Ectodermal cell (in vitro differentiated cells): ENCODE measurements at regions not wholly inside any gene's neighbourhood (a gene's known extent, or its start where the extent isn't known, plus 50 kb on each side); places are given as distances from the start of the nearest gene placed in this dataset.

Experiments used
- H3K27ac ChIP-seq: 2 replicates; pipeline ENCODE4 v1.7.0; 2013; ENCODE audit warnings: mild to moderate bottlenecking, low read depth, low read length; ENCODE audit not compliant: insufficient read depth, poor library complexity, severe bottlenecking
- H3K27me3 ChIP-seq: 2 replicates; pipeline ENCODE4 v1.7.0; 2013; ENCODE audit warnings: mild to moderate bottlenecking, low read length; ENCODE audit not compliant: insufficient read depth, control insufficient read depth, poor library complexity, severe bottlenecking
- H3K36me3 ChIP-seq: one replicate; pipeline ENCODE4 v1.7.0; 2013; ENCODE audit warnings: low read length; ENCODE audit not compliant: control insufficient read depth, insufficient read depth
- H3K4me1 ChIP-seq: one replicate; pipeline ENCODE4 v1.7.0; 2013; ENCODE audit warnings: low read length; ENCODE audit not compliant: control insufficient read depth, insufficient read depth
- H3K4me3 ChIP-seq: 2 replicates; pipeline ENCODE4 v1.7.0; 2013; ENCODE audit warnings: low read depth, low read length, control low read depth; ENCODE audit not compliant: insufficient read depth
- H3K9me3 ChIP-seq: 2 replicates; pipeline ENCODE4 v1.7.0; 2013; ENCODE audit warnings: mild to moderate bottlenecking, low read length, moderate library complexity; ENCODE audit not compliant: control insufficient read depth
- WGBS, 2 experiments: methylation state at CpG; one replicate each; pipeline ENCODE4 v1.1.7; 2013; ENCODE audit warnings: missing lambda C conversion rate in 2 of 2; 5-methylcytosine and 5-hydroxymethylcytosine counted together

- H3K4me3 ChIP-seq = no peak overlapping the region
- H3K27me3 ChIP-seq = no peaks in the 10 kb centered on the region
- peaks cover 4% of the 10 kb centered on the region for H3K9me3 ChIP-seq
- no peaks in the 10 kb centered on the region for H3K4me1 ChIP-seq
- H3K36me3 ChIP-seq = no peaks in the 10 kb centered on the region
- H3K27ac ChIP-seq = no peak overlapping the region
- 91 to 93% methylated on average over 6 of the region's 6 CpGs for WGBS, 2 experiments
These were observed 673.0 kb upstream of the AUTS2 start for GRCh38 chr7:68925241-68925640.

DNA sequence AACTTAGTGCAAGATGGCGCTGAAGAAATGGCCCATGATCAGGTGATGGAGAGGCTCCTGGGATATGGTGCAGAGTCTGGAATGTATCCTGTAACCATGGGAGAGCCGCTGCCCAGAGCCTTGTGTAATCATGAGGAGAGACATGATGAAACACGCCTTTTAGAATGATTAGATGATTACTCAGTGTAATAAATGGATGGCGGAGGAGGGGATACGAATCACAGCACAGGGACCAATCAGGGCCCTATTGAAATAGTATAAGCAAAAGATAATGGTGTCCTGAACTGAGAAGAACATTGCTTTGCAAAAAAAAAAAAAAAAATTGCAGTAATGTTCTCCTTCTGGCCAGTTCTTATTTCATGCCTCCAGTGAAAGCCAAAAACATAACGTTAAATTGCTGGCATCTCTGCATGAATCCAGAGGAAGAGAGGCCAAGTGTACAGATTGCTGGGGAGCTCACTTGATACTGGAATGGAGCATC is 668.5 kb upstream of the AUTS2 start:
- H3K4me1 ChIP-seq = no peaks in the 10 kb centered on the region
- H3K36me3 ChIP-seq = no peaks in the 10 kb centered on the region
- 94 to 97% methylated on average over 6 of the region's 6 CpGs for WGBS, 2 experiments
- H3K27ac ChIP-seq = no peak overlapping the region
- no peaks in the 10 kb centered on the region for H3K27me3 ChIP-seq
- H3K9me3 ChIP-seq = no peaks in the 10 kb centered on the region
- no peak overlapping the region for H3K4me3 ChIP-seq

- Histone ChIP-seq H3K9me3 (no peaks in the 10 kb centered on the region), H3K27ac (no peak overlapping the region), H3K4me1 (no peaks in the 10 kb centered on the region), H3K4me3 (no peak overlapping the region), H3K36me3 (no peaks in the 10 kb centered on the region), H3K27me3 (no peaks in the 10 kb centered on the region)
- WGBS, 2 experiments = 84 to 88% methylated on average over 10 of the region's 10 CpGs
These were observed 661.7 kb upstream of the AUTS2 start for GRCh38 chr7:68936471-68937035.

DNA sequence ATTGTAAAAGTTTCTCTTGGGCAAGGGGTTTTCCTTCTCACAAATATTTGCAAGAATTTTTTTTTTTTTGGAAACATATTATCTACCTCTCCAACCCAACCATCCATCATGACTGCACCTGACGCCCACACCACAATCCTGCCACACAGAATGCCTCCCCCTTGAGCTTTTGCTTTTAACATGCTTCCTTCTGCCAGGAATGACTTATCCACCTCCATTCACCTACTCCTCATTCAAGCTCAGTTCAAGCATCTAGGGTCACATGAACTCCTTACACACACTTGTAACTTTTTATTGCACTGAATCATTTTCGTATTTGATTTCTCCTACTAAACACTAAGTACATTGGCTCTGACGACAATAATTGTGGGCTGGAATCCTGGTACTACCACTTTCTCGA is 660.1 kb upstream of the AUTS2 start:
- no peak overlapping the region for H3K27ac ChIP-seq
- no peaks in the 10 kb centered on the region for H3K4me1 ChIP-seq
- no peaks in the 10 kb centered on the region for H3K27me3 ChIP-seq
- H3K36me3 ChIP-seq = no peaks in the 10 kb centered on the region
- WGBS, 2 experiments = 90 to 98% methylated on average over 3 to 4 of the region's 4 CpGs
- H3K9me3 ChIP-seq = no peaks in the 10 kb centered on the region
- H3K4me3 ChIP-seq = no peak overlapping the region

- Histone ChIP-seq H3K36me3 (no peaks in the 10 kb centered on the region), H3K27ac (no peak overlapping the region), H3K4me1 (no peaks in the 10 kb centered on the region), H3K4me3 (no peak overlapping the region), H3K9me3 (no peaks in the 10 kb centered on the region), H3K27me3 (no peaks in the 10 kb centered on the region)
These were observed 654.5 kb upstream of the AUTS2 start for GRCh38 chr7:68943786-68944185.

DNA sequence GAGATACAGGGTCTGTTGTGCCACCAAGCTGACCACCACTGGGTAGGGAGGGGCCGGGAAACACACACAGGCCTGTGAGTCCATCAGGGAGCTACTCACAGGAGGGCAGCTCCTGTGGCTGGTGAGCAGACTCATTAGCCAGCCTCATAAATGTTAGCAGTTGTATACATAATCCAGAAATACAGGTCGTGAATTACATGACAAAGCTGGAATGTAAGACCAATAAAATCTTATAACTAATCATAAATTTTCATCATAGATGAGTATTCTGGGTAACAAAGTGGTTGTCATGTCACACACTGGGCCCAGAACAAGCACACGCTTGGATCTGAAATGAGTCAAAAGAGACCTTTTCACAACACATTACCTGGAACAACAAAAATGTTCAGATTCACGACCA is 642.6 kb upstream of the AUTS2 start:
- Histone ChIP-seq H3K36me3 (no peaks in the 10 kb centered on the region), H3K9me3 (no peaks in the 10 kb centered on the region), H3K27me3 (no peaks in the 10 kb centered on the region), H3K27ac (no peak overlapping the region), H3K4me3 (no peak overlapping the region), H3K4me1 (no peaks in the 10 kb centered on the region)
- 83 to 88% methylated on average over 3 to 4 of the region's 4 CpGs for WGBS, 2 experiments

DNA sequence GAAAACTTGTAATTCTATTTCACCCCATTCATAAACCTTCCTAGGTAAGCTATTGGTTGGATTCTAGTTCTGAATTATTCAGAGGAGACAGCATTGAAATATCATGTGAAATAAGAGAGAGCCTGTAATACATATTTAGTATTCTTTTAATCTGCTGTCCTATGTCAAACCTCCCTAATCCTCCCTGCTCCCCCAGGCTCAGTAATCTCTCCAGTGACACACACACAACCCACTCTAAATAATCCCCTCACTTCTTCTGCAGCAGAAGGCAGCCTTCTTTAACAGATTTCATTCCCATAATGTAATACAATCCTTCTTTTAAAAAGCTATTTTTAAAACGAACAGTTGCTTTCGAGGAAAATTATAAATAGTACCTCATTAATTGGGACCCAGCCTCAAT is 639.7 kb upstream of the AUTS2 start:
- H3K27ac ChIP-seq = no peak overlapping the region
- no peaks in the 10 kb centered on the region for H3K27me3 ChIP-seq
- H3K4me1 ChIP-seq = no peaks in the 10 kb centered on the region
- WGBS, 2 experiments = 92 to 95% methylated on average over 2 of the region's 2 CpGs
- H3K36me3 ChIP-seq = no peaks in the 10 kb centered on the region
- no peaks in the 10 kb centered on the region for H3K9me3 ChIP-seq
- no peak overlapping the region for H3K4me3 ChIP-seq

DNA sequence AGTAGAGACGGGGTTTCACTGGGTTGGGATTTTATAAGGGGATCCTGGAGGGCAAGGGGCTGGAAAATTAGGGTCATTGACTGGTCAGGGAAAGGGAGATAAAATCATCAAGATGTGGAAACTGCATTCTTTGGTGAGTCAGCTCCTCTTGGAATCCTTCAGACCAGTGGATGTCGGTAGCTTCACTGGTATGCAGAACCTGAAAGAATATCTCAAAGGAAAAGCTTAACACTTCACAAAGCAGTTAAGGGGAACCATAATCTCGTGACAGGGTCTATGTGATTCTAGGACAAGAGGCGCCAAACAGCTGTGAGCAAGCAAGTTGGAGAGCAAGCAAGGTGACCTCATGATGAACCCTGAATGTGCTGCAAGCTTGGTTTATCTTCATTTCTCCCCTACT is 634.7 kb upstream of the AUTS2 start:
- Histone ChIP-seq H3K9me3 (no peaks in the 10 kb centered on the region), H3K4me1 (no peaks in the 10 kb centered on the region), H3K27me3 (no peaks in the 10 kb centered on the region), H3K36me3 (no peaks in the 10 kb centered on the region), H3K27ac (no peak overlapping the region), H3K4me3 (no peak overlapping the region)
- WGBS, 2 experiments = 88 to 89% methylated on average over 4 of the region's 4 CpGs

DNA sequence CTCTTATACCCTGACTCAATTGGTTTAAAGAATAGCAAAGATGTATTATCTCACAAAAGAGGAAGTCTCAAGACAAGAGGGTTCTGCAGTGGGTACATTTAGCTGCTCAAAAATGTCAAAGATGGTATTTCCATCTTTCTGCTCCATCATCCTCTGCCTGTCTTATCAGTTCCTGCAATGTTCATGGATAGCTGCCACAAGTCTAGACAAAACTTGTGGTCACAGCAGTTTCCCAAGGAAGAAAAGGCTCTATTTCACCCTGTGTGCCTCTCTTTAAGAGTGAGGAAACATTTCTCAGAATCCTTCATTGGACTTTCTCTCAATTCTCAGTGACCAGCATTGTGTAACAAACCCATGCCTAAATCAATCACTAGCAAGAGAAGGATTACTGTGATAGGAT is 634.2 kb upstream of the AUTS2 start:
- H3K4me1 ChIP-seq = no peaks in the 10 kb centered on the region
- H3K36me3 ChIP-seq = no peaks in the 10 kb centered on the region
- H3K27me3 ChIP-seq = no peaks in the 10 kb centered on the region
- H3K4me3 ChIP-seq = no peak overlapping the region
- H3K27ac ChIP-seq = no peak overlapping the region
- no peaks in the 10 kb centered on the region for H3K9me3 ChIP-seq

DNA sequence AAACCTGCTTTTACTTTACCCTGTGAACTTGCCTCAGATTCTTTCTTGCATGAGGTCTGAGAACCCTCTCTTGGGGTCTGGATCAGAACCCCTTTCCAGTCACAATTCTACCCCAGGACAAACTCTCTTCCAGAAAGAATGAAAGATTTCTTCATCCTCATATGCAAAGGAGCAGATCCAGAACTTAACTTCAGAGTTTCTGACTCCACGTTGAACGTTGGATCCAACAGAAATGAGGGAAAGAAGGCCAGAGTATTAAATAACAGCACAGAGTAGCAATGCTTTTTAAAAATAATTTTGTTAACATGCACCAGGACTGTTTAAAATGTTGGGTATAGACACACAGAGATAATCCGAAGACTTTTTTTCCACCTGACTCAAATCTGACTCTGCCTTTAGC is 632.9 kb upstream of the AUTS2 start:
- no peaks in the 10 kb centered on the region for H3K9me3 ChIP-seq
- H3K36me3 ChIP-seq = no peaks in the 10 kb centered on the region
- H3K4me3 ChIP-seq = no peak overlapping the region
- H3K27me3 ChIP-seq = no peaks in the 10 kb centered on the region
- no peaks in the 10 kb centered on the region for H3K4me1 ChIP-seq
- WGBS, 2 experiments = 92 to 100% methylated on average over 3 of the region's 3 CpGs
- H3K27ac ChIP-seq = no peak overlapping the region

- Histone ChIP-seq H3K9me3 (no peaks in the 10 kb centered on the region), H3K4me1 (no peaks in the 10 kb centered on the region), H3K36me3 (no peaks in the 10 kb centered on the region), H3K4me3 (no peak overlapping the region), H3K27ac (no peak overlapping the region), H3K27me3 (no peaks in the 10 kb centered on the region)
These were observed 630.7 kb upstream of the AUTS2 start for GRCh38 chr7:68967598-68967997.
